NCI-H2227 (cell line): ENCODE measurements at regions not wholly inside any gene's neighbourhood (a gene's known extent, or its start where the extent isn't known, plus 50 kb on each side); places are given as distances from the start of the nearest gene placed in this dataset.

Source experiments
- DNase-seq: peaks from one replicate; lab custom pipeline; 2025; ENCODE audit not compliant: unreplicated experiment; lab: John Stamatoyannopoulos, UW

DNA sequence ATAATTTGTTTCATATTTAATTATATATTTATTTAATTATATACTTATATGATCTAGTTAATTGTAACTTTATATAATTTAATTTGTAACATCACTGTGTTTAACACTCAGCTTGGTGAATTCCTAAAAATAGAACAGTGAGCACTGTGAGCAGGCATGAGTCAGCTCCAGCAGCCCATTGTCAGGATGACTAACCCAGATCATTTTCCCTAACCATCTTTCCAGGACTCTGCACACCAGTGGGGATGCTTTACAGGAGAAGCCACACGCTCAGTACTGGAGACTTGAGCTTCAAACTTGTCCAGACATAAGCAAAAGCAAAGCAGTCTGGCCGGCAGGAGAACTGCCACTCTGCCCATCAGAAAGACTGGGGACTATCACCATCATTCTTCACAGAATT lies 446.2 kb upstream of the TRPC7 start:
- DNase-seq, result no peak

DNA sequence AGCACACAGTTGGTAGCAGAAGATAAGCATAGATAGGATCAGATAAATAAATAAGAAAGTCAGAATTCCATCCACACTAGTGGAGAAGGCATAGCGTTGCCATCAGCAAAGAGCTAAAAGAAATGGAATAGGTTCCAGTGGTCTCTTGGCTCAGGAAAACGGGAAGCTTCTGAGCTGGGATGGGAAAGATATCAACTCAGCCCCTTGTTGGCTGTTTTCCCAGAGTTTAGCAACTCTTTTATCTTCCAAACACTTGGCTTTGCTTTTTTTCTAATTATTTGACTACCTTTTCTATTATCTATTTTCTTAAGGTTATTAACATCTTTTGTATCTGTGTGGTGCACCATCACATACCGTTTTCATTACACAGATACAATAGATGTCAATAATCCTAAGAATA lies 445.7 kb upstream of the TRPC7 start:
- DNase-seq, result no peak

DNA sequence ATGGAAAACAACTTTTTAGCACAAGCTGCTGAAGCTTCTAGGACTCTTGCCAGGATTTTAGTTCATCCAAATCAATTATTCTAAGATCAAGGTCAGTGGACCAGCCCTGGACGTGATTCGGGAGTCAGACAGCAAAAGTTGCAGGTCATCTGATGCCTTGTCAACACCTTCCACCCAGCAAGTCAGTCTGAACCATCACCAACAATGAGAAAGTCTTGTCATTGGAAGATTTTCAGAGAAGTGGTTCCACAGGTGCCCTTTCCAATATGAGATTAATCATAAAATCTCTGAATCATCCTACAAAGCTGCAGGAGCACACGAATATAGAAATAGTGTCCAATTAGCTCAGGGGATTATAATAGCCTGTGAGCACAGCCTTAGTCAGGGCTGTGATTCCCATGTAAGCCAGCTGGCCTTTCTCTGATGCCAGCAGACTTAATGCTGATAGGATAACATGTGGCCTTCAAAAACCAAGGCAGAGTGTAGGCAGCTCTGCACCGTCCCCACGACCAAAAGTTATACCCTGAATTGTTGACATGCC lies 445.0 kb upstream of the TRPC7 start:
- DNase-seq, result no peak

DNA sequence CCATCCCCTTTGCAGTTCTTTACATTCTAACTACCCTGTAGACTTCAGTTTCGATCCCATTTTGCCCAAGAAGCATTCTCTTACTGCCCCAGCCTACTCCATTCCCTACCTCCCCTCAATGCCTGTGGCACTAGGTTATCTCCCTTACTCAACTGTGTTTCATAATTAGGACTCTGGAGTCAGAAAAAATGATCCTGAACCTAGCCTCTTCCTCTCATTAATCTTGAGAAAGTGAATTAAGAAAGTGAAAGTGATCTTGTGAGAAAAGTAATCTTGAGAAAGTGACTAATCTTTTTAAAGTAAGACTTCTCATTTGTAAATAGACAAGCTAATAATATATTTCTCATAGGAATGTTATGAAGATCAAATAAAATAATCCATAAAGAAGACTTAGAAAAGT lies 444.0 kb upstream of the TRPC7 start:
- DNase-seq, result no peak

DNA sequence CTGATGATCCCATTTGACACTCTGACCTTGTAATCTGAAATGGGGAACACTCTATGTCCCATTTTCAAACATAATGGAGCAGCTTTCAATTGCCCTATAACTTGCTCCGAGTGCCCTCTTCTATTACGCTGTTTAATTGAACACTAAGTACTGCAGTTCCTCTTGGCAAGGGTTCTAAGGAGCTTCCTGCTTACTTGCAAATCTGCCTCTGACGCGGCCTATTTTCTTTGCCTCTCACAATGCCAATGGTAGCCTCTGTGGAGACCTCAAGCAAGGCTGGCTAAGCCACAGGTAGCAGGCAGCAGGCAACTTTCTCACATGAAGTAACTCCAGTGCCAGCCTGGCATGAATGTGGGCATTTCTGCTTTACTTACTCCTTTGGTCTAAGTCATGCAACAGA lies 443.4 kb upstream of the TRPC7 start:
- DNase-seq, result no peak

DNA sequence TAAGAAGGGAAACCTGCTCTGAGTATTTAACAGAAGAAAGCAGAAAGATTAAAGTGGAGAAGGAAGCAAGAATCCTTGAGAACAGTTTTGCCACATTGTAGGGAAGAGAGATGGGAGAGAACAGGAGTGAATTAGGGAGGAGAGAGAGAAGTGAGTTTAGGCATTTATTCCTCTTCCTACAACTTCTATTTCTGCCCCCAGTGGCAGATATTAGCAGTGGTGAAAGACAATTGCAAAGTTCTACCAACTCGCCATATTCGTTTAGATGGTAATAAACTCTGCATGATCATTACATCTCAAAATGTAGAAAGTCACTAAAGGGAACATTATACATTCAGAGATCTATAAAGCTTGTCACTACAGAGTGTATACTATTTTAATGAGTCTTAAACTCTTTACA lies 440.1 kb upstream of the TRPC7 start:
- no peak for DNase-seq

DNA sequence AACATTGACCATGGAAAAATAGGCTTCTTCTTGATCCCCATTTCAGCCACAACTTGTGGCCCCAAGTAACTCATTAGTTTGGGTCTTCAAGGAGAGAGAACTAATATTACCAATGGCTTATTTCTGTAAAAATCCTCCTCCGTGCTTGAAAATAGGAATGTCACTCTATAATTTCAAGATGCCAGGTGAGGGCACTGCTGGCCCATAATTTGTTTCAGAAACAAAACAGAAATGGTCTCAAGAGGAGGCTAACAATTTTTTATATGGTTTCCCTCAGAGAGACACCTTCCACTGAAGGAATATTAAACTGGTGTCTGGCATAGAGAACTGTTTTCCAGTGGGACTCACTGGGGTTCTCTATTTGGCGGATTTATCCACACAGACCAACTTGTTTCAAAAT lies 437.0 kb upstream of the TRPC7 start:
- DNase-seq, result peak; percentile 35

DNA sequence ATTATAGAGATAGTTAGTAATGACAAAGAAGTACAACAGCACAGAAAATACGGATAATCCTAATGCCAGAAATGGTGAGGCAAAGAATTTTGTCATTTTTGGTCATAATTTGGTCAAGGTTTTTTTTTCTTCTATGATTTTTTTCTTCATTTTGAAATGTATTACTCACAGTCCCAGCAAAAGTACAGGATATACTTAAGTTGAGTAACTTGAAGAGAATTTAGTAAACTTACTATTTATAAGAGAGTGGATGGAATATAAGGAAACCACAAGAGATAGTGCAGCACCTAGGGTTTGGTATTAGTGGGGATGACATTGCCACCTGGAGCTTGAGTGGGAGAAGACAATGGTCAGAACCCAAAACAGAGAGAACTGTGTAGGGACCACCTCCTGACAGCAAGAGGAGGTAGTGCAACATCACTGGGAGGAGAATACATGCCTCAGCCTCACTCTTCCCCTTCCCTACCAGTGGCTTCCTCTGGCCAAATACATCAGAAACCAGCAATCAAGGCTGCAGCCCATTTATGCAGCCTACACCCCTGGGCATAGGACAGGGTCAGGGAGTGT lies 434.5 kb upstream of the TRPC7 start:
- no peak for DNase-seq

DNA sequence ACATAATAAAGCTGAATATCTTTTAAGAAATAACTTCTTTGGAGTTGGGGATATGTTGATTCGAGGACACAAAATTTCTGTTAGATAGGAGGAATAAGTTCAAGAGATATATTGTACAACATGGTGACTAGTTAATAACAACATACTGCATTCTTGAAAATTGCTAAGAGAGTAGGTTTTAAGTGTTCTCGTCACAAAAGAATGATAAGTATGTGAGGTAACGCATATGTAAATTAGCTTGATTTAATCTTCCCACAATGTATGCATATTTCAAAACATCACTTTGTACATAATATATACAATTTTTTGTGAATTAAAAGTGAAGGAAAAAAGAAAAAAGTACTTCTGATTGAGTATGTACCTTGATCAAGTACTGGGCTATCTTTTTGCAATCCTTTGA lies 428.0 kb upstream of the TRPC7 start:
- no peak for DNase-seq

DNA sequence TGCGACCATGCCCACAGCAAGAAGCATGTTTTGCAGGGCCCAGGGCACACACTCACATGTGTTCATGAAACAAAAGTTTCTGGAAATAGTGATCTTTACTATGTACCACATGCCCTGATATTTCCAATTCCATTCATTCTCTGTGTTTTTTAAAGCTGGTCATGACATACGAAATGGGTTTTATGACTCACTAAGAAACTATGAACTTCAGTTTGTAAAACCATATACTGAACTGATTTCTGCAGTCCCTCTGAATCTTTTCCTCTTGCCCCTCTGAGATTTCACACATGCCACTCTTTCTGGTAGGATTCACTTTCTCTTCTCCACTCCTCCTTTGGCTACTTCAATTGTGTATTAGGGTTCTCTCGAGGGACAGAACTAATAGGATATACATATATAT lies 416.1 kb upstream of the TRPC7 start:
- DNase-seq, result no peak

DNA sequence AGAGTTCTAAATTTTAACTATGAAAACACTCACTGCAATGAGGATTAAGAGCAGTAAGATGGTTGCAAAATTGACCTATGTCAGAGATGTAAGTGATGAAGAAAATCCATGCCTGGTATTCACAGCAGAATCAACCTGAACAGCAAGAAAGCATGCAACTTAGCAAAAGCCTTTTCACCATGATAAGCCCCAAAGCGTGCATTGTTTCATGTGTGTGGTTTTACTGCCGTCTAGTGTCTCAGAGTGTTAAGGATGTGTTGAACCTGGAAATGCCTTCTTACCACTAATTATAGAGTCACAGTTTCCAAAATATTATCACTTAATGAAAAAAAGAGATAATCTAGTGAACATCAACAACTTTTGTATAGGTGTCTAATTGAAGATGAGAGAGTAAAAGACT lies 415.2 kb upstream of the TRPC7 start:
- peak; percentile 23 for DNase-seq

DNA sequence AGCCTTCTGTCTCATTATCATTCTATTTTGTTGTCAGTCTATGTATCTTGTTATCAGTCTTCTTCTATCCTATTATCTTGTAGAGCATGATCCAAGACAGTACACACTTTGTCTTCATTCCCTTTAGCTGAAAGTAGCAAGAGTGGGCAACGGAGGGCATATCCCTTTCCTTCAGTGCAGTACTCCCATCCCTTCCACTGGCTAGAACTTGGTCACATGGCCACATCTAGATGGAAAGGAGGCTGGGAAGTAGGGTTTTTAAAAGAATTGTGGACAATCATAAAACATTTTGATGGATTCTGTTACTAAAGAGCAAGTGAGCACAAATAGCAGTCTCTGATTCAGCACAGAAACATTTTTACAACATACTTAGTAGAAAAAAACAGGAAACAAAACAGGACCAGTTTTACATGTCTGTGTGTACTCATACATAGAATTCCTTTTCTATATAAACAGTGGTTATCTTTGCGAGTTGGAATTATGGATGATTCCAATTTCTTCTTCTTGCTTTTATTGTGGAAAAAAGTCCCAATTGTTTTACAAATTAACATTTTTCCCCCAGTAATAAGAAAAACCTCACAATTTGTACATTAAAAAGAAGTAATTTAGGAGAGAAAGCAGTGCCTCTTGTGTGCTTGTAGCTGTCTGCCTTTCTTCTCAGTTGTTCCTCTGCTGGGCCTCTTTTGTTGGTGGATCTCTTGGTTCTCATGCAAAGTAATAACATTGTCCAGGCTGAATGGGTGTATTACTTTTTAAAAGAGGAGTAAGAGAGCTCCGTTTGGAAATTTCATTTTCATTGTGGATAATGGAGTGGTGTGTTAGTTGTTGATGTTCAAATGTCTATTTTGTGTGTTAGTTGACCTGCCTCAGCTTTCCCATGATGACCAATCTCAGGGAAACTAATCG lies 410.9 kb upstream of the TRPC7 start:
- DNase-seq, result no peak

DNA sequence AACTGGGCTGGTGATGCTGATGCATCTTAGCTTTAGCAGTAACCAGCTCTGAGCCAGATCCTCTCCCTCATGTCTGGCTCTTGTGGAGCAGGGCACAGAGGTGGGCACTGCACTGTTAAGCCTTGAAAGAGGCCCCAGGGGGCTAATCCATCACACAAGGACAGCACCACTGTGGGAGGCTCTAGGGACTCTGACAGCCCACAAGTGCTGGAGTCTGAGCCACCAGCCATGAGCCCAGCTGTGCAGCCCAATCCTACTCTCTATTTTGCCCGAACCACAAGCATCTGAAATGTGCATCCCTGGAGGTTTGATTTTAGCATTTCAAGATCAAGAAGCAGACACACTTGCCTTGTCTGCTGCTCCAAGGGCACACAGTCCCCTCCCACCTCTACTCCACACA lies 407.1 kb upstream of the TRPC7 start:
- DNase-seq, result no peak

DNA sequence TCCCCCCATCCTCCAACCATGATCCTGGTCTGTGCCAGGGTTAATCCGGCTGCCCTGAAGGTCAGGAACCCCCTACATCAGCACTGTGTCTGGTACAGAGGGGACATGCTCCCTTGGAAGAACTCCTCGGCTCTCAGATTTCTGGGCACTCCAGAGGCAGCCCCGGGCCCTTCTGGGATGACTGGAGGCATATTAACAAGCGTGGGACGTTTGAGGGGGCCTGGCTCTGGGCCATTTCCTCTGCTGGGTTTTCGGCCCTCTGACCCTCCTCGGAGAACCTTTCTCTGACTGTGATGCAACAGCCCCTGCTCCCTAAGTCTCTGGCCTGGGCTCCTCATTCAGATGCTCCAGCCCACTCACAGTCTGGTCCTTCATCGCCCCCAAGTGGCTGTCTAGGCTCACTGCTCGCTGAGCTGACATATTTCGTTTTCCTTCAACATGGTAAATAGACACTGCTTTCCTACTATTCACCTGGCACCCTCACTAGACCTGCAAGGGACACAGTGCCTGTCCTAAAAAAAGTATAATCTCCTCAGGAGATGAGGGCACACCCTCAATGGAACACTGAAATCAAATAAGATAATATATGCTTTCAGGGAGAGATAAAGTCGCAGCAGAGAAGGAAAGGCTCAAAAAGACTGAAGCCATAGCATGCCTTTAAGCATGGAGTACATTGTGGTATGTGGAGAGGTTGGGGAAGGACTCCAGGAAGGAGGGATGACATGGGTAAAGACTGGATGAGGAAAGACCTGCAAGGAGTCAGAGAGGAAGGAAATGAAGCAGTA lies 404.7 kb upstream of the TRPC7 start:
- peak; percentile 81 for DNase-seq

DNA sequence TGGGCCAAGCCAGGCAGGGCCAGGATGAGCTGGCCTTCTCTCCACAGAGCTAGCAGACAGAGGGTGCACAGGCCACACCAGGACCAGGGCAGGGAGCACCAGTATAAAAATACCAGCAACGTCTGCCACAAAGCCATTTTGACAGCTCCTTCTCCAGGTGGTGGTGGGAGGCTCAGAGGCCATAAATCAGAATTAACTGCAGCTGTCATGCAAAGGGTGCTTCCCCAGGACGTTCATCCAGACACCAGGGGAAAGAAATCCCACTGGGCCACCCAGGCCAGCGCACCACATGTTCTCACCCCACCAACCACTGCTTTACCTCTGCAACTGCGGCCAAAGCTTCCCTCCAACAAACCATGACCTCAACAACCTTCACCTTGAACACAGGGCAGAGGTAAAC lies 403.7 kb upstream of the TRPC7 start:
- peak; percentile 32 for DNase-seq

DNA sequence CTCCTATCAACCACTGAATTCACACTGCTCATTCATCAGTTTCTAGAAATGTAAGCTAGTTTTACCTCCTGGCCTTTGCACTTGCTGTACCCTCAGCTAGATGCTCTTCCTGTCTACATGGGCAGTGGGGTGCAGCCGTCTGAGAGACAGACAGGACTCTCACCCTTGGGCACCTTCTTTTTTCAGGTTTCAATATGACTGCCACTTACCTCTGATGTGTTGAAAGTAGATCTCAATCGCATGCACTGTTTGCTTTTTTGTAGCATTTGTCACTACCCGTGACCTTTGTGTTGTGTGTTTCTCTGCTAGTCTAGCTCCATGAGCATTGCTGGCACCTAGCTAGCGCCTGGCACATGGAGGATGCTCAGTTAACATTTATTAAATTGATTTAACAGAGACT lies 403.1 kb upstream of the TRPC7 start:
- no peak for DNase-seq

DNA sequence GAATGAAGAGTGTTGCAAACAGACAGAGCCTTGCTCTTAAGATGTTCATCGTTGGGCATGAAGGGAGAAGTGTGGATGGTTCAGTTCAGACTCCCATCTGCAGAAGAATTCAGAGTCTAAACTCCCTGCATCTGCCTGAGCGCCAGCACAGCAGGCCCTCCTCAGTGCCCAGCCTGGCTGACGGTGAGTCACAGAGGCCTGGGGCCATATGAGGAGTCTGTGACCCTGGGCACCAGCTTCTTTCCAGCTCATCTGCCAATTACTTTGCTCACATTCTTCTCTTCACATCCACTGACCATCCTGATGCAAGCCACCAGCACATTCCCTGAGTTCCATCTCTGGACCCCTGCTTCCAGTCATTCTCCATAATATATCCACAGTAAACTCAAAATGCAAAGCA lies 401.1 kb upstream of the TRPC7 start:
- DNase-seq, result no peak

DNA sequence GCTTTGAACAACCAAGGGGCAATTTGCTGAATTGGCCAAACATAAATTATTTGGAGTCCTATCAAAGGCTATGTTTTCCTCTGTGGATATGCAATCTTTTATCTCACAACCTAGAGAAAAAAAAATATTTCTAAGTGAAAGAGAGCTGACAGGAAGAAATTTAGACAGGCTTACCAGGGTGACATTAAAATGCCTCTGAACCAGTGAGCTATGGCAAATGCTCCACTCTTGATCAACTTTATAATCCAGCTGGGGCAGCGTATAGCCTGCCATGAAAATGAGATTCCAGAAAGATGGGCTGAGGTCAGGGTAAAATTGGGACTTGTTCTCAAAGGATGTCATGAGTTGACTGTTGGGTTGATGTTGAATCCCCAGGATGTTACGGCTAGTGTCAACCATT lies 399.3 kb upstream of the TRPC7 start:
- no peak for DNase-seq

DNA sequence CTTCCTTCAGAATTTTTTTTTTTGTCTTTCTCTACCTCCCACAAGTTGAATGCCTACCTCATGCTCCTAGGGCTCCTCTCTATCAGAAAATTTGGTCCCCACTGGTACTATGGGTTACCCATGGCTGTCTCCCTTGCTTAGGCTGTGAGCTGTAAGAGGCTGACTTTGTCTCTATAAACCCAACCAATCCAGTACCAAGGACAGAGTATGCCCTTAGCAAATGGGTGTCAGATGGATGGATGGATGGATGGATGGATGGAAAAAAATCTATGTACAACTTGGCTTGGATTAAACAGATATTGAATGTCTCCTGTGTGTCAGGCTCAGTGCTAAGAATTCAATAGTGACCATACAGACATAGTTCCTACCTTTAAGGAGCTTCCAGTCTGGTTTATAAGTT lies 398.2 kb upstream of the TRPC7 start:
- DNase-seq, result no peak

DNA sequence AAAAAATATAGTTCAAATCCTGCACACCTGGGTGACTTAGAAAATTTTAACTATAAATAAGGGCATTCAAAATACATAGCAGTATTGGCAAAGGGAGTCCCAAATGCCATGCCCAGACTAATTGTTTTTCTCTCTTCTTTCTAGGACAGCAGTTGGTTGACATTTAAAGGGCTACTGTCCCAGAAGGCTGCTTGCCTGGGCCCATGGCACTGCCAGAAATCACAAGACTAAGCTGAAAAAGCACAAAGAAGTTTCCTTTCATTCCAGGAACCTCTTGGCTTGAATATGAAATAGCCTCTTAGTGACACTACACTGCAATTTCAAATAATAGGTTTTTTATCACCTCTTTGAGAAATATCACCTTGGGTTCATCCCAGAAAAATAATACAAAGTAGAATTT lies 388.9 kb upstream of the TRPC7 start:
- DNase-seq, result no peak

DNA sequence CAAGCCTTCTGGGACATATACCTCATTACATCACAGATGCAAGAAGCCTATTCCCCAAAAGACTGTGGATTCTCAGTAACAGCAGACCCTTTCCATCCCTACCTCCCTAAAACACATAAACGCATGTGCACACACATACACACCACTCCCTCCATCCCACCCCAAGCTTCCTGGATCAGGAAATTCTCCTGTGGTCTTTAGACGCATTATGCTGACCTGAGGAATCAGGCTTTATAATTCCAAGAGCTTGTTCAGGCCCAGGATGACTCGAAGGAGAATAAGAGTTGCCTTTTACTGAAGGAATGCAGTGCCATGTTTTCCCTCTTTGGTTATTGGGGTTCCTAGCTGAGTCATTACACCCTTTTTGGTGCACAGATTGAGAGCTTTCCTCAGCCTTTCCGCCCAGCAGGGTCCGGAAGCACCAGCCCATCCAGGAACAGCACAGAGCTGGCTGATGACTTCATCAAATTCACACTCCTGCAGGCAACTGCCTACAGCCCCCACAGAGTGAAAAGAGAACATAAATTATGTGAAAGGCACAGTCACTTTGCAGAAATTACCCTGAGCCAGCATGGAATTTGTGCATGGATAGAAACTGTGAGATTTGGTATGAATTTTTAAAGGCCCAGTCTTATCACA lies 385.0 kb upstream of the TRPC7 start:
- no peak for DNase-seq
